NCI-H69 (cell line): ENCODE measurements at regions not wholly inside any gene's neighbourhood (a gene's known extent, or its start where the extent isn't known, plus 50 kb on each side); places are given as distances from the start of the nearest gene placed in this dataset.
"Not testable (repeated sequence)": the region's sequence is repeated elsewhere in the genome, so short reads cannot be mapped to it uniquely, and the experiment has no call there.

Experiments
- DNase-seq: peaks from one replicate; lab custom pipeline; 2025; lab: John Stamatoyannopoulos, UW

DNA sequence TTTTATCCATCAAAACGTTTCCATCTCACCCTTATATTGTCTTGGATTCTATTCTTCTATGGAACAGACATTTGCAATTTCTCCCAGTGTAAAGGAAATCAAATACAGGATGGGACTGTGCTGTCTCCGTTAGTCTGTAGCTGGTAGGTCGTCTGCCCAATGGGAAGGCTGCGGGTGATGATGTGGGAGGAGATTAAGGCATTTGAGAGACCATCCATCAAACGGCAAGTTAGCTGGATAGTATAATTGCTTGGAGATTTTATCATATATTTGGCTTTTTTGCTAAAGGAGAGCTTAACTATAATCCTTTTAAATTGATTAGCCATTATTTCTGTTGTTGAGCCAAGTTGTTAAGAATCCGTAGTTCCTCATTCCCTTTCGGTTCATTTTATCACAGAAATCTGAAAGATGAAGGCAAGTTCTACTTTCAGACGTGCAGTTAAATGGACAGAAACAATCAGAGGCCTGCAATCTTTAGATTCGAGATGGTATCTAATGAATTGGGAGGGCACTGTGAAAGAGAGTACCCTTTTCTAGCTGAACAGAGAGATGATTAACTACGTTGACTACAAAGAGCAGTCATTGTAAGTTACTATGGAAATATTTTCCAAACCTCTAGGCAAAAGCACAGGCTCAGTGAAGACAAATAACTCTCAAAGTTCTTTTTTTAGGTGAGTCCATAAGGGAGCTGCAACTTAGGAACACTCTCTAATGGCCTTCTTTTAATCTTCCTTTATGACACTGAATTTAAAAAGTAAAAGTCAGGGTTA, 253.3 kb upstream of the KIAA1217 start:
- no peak for DNase-seq

DNA sequence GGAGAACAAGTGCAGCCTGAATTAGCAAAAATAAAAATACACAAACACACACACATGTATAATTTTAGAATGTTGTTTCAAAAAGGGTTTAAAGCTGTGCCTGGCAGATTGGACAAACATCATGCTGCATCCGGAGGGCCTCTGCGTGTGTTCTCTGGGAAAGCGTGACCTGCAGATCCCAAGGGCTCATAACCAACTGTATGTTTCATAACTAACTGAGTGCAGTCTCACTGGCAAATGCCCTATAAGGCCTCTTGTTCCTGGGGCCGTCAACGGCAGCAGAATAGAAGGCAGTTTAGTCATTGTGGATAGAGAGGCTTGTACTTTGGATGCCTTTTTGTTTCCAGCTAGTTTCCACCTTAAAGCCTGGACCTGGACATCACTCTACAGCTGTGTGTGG, 243.8 kb upstream of the KIAA1217 start:
- DNase-seq: no peak

- DNase-seq: no peak
These were observed 243.1 kb upstream of the KIAA1217 start for GRCh38 chr10:23965880-23966279.

DNA sequence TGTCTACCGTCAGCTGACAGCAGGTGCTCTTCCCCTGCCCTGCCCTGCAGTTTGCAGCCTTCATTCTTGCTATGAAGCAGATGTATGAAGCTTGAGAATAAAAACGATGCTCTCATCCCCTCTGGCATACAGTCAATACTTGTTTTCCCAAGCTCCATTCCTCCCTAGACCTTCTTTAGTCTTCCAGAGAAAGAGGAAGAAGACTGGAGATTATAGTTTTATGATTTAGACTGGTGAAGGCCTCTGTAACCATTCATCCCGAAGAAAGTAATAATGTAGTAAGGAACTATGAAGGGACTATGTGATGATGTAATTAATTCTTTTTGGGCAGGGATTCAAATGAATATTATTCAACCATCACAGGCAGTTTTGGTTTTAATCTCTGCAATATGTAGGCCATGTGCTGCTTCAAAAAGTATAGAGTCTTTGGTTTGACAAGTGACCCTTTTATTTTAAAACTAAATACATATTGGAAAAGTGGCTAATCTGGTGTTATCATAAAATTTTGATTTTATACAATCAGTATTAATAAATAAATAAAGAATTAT, 242.4 kb upstream of the KIAA1217 start:
- DNase-seq: no peak

DNA sequence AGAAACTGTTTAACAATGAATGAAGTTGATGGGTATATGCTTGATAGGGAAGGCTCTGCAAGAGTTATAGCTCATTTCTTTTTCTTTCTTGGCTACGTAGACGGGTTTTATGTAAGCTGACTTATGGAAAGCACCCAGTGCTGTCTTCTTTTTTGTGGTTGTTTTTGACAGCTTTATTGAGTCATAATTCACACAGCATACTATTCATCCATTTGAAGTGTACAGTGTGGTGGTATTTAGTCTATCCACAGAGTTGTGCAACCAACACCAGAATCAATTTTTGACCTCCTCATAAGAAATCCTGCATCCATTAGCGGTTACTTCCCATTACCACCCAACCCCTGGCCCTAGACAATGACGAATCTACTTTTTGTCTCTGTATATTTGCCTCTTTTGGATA, 240.6 kb upstream of the KIAA1217 start:
- no peak for DNase-seq

- no peak for DNase-seq
These were observed 234.1 kb upstream of the KIAA1217 start for GRCh38 chr10:23974746-23975272.

DNA sequence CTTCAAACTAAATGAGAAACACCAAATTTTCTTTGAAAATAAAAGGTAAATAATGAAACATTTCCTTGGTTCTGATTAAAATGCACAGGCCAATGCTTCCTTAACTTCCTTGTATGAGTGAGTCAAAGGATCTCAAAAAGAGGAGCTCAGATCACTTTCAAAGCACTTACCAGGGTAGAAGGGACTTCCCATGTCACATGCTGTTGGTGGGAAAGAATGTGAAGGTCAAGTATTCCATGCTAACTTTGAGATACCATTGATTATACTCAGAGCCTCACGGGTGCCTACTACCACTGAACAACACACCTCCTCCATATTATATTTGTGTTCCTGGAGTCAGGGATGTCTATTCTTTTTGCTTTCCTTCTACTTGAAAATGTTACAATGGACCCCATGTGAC, 233.5 kb upstream of the KIAA1217 start:
- no peak for DNase-seq

DNA sequence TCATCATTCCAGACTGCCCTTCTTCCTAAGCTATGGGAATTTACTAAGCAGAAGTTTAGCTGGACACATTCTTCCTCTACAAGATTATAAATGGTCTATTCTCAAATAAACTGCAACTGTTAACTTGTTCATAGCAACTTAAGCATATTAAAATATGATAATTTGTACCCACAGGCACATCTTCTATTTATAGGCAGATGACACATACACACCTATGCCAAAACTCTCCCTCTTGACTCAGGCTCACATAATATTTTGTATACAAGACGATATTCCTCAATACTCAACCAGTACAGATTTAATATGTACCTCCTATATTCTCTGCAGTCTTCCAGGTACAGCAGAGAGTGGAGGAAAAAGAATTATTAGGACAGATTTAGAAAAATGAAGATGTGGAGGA, 232.7 kb upstream of the KIAA1217 start:
- DNase-seq: no peak

DNA sequence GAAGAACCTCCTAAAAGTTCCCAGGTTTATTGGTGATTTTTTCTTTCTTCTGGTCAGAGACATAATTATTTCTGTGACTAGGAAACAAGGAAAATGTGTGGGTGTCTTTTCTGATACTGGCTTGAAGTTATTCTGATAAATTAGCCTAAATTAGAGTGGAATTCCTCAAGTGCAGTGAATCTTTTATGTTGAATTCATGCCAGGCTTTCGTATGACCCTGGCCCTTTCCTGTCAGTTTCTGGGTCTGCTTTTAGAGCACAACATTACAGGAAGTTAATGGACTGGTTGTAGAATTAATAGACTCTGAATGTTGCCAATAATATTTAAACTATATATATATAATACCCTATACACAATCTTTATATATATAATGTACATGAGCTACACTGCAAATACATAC, 230.6 kb upstream of the KIAA1217 start:
- DNase-seq: no peak

DNA sequence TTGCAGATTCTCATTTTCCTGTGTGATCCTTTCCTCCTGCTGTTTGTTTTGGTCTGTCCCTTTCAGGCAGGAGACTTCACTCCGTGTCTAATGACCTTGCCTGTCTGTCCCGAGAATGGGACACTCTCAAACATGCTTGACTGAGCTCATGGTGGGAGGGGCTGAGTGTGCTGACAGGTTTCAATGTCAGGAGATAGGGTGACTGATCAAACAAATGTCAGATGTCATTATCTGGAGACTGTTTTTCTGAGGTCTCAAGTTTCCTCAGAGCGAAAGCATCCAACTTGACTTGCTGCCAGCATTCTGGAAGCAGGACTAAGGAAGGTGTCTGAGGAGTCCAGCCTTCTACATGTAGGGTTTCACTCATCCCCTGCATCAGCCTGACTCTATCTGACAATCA, 228.8 kb upstream of the KIAA1217 start:
- DNase-seq: no peak

GRCh38 chr10:23981520-23982309, 227.2 kb upstream of the KIAA1217 start:
- no peak for DNase-seq

DNA sequence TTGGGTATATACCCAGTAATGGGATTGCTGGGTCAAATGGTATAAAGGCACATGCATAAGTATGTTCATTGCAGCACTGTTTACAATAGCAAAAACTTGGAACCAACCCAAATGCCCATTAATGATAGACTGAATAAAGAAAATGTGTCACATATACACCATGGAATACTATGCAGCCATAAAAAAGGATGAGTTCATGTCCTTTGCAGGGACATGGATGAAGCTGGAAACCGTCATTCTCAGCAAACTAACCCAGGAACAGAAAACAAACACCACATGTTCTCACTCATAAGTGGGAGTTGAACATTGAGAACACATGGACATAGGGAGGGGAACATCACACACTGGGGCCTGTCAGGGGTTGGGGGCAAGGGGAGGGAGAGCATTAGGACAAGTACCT, 224.5 kb upstream of the KIAA1217 start:
- not testable (repeated sequence) for DNase-seq

DNA sequence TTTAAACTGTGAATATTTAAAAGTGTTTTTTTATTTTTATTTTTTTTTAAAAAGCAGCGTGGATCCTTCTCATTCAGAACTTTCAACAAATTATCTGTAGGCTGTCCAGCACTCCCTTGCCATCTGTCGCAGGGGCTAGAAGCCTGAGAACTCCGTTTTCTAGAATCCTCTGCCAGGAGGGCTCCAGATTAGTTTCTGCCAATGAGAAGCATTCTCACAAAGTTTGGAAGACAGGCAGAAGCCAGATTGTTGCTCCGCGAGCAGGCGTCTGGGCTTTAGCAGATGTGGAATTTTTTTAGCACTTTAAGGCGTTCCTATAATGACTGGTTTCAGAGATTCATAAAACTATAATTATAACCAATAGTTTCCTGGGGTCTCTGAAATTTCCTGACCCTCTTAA, 220.9 kb upstream of the KIAA1217 start:
- DNase-seq: no peak

DNA sequence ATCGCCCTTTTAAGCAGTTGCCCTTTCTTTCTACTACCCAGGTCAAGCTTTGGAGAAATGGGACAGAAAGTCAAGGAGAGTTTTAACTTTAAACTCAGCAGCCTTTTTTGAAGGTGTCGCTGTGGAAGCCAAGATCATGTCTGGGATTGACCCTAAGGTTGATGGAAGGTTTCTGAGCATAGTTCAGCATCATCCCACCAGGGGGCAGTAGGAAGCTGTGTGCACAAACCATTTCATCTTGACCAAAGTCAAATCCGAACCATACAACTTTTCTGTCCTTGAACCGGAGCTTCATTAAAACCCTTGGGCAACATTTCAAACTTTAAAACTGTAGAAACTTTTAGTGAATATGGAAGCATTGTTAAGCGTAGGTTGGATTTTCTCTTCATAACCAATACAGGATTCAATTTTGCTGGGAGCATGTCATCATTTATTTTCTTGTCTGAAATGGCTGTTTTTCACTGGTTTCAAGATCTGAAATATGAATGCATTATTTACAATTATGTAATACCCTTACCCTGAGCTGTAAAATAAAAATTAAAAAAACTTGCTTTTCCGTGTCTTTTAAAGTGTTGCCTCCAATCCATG, 214.4 kb upstream of the KIAA1217 start:
- DNase-seq: peak; percentile 1

DNA sequence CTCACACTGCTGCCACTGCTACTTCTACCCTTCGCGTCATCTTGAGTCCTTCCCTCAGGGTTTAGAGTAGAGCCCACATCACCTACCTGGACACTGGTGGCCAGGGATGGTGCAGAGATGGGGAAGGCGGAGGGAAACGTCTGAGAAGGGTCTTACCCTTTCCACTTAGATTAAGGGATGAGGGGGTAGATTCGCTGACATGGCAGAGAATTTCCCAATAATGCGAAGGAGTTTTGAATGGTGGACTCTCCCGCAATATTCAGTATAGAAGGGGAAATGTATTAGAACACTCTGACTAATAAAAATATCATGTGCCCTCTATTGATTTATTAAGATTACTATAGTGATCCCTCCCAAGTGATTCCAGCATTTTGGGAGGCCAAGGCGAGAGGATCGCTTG, 209.5 kb upstream of the KIAA1217 start:
- DNase-seq: no peak

- no peak for DNase-seq
These were observed 208.6 kb upstream of the KIAA1217 start for GRCh38 chr10:24000271-24000813.

DNA sequence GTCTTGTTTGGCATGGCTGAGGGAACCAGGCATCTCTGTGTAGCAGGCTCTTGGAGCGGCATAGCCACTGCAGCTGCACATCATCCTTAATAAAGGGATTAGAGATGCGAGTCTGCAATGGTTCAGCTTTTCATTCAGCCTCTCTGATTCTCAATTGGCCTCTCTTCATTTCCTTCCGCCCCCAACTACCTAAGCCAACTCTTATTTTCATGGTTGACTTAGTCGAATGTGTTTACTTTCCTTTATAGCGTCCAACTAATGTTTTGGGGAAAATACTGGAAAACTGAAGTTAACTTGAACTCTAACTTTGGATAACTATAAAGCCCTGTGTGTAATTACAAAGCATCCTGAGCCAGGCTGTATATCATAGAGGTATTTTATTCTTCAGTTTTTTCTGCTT, 202.2 kb upstream of the KIAA1217 start:
- DNase-seq: no peak

DNA sequence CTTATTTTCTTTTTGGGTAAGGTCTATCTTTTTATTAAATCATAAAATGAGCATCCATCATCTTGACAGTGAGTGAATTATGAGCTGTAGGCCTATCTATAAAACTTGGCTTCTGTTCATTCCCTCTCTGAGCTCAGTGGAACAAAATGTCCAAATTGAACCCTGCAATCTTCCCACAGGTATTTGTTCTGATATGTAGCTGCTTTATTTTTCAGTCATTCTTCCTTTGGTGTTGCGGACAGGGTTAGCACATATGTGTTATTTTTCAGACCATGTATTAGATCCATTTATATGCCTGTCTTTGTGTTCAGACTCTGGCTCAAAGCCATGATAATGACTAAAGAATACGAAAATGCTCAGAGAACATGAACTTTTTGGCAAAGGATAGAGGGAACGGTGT, 201.6 kb upstream of the KIAA1217 start:
- no peak for DNase-seq

DNA sequence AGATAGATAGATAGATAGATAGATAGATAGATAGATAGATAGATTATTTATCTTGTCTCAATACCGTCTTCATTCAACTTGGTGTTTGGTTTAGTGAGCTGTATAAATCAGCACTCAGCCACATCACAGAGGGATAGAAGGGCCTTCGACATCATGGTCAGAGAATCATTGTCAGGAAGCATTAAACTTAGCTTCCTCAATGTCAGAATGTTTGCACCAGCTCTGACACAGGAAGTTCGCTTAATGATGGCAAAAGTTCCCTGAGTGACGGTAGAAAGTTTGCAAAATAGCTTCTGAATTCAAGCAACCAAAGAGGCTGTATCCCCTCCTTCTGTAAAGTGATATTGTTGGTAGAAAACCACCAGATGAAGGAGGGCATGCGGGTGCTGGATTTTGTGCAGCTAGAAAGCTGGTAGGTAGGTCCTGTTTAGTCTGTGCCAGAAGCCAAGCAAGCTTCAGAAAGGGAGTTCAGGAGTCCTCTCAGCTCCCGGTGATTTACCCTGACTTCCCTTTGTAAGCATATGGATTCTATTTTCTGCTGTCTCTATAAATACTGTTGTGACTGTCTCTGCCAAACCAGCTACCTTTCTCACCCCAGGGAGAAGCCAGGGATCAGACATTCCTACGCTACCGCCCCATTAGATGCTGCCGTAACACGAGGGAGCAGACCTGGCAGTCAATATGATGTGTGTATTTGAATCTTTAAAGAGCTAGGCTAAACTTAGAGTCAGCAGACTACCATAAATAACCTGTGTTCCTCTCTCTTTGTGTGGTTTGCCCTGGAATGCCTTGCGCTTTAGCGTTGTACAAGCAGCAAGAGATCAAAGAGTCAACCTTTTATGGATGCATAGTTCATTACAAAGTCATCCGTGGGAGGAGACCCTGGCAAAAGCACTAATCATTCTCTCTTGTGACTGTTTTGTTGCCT, 200.5 kb upstream of the KIAA1217 start:
- DNase-seq: no peak

DNA sequence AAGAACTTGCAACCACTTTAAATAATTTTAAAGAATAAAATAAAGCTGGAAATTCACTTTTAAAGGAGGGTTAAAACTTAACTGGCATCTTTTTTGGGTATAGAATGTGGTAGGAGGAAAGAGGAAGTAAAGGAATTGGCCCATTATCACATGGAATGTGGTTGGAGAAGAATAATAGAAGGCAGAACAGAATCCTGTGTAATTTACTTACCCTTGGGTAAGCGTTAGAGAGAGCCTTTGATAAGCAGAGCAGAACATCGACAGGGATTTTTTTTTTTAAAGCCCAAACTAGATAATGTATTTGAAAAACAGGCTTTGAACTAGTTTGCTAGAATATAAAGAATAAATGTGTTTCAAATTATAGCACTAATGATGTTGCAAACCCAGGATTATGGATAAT, 199.8 kb upstream of the KIAA1217 start:
- DNase-seq: no peak

DNA sequence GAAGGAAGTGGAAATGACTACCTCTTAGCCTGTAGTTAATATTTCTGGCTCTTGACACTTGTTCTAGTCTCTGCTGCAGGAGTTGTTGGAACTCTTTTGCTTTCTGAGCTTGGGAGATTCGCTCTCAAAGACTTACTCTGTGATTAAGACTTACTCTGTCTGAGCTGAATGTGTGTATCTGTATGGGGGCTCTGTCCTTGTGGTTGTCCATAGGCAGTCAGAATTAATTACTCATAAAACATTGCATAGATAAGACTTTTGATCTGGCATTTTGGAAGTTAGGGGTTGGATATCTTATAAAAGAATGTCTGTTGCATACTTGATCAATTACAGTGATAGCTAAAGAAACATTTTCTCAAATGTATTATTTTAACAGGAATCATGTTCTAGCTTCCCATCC, 199.2 kb upstream of the KIAA1217 start:
- DNase-seq: no peak
